Tibial nerve (tissue), 4 donors: ENCODE measurements at regions not wholly inside any gene's neighbourhood (a gene's known extent, or its start where the extent isn't known, plus 50 kb on each side); places are given as distances from the start of the nearest gene placed in this dataset.
"Not testable (repeated sequence)": the region's sequence is repeated elsewhere in the genome, so short reads cannot be mapped to it uniquely, and the experiment has no call there.

ENCODE experiments used
- CTCF ChIP-seq, 5 experiments: fragments of 200-600 bp in 3 of 5; fragments of 450-650 bp in 2 of 5; sonication (generic) in 3 of 5; IDR thresholded peaks; one replicate each; pipeline ENCODE4 v1.5.1; 2016 to 2019; ENCODE audit warnings: antibody characterized with exemption in 5 of 5, mild to moderate bottlenecking in 3 of 5, moderate library complexity in 2 of 5
- EP300 ChIP-seq, 2 donors: sonication (generic); formaldehyde crosslinking; IDR thresholded peaks; one replicate each; pipeline ENCODE4 v1.6.1; 2017; ENCODE audit warnings: antibody characterized with exemption in 2 of 2, mild to moderate bottlenecking in 1 of 2
- POLR2A ChIP-seq, 2 donors: fragments of 450-650 bp; IDR thresholded peaks; one replicate each; pipeline ENCODE4 v1.6.1; 2017; ENCODE audit warnings: antibody characterized with exemption in 2 of 2, mild to moderate bottlenecking in 2 of 2, moderate library complexity in 2 of 2

GRCh38 chr9:42821468-42821867, 638.0 kb downstream of the SPATA31A6 start:
- not testable (repeated sequence) for TF ChIP-seq POLR2A, CTCF, EP300 (IDR thresholded peaks at IDR 0.05)
